22Rv1 (cell line): ENCODE measurements at regions not wholly inside any gene's neighbourhood (a gene's known extent, or its start where the extent isn't known, plus 50 kb on each side); places are given as distances from the start of the nearest gene placed in this dataset.

Experiments used
- CTCF ChIP-seq: fragments of 450-650 bp; IDR thresholded peaks from 2 replicates; pipeline ENCODE4 v1.5.1; 2017; ENCODE audit warnings: mild to moderate bottlenecking
- ZFX ChIP-seq: fragments of 450-650 bp; IDR thresholded peaks from 2 replicates; pipeline ENCODE4 v1.6.1; 2017; ENCODE audit warnings: antibody characterized with exemption, borderline replicate concordance

- TF ChIP-seq CTCF (no peak), ZFX (no peak)
These were observed 214.7 kb upstream of the TSHZ2 start for GRCh38 chr20:52757411-52757810.
